Urinary bladder (tissue), 3 donors: ENCODE measurements at regions not wholly inside any gene's neighbourhood (a gene's known extent, or its start where the extent isn't known, plus 50 kb on each side); places are given as distances from the start of the nearest gene placed in this dataset.
"Not testable (repeated sequence)": the region's sequence is repeated elsewhere in the genome, so short reads cannot be mapped to it uniquely, and the experiment has no call there.

ENCODE experiments used
- DNase-seq: peaks from one replicate; pipeline ENCODE4 v3.0.0-alpha.2; 2015; ENCODE audit errors: extremely low spot score
- H3K27ac ChIP-seq: one replicate; pipeline ENCODE4 v1.5.1; 2013; ENCODE audit warnings: low read depth, mild to moderate bottlenecking, moderate library complexity
- H3K36me3 ChIP-seq: one replicate; pipeline ENCODE4 v1.6.1; 2013; ENCODE audit warnings: mild to moderate bottlenecking, moderate library complexity; ENCODE audit not compliant: insufficient read depth
- H3K4me1 ChIP-seq: one replicate; pipeline ENCODE4 v1.6.1; 2013; ENCODE audit warnings: mild to moderate bottlenecking, moderate library complexity; ENCODE audit not compliant: insufficient read depth
- H3K4me3 ChIP-seq: one replicate; pipeline ENCODE4 v1.5.1; 2013; ENCODE audit warnings: low read depth, low read length
- WGBS: extraction: QIAGEN DNeasy Blood & Tissue Kit; methylation state at CpG from one replicate; pipeline ENCODE4 v1.1.7; 2013; 5-methylcytosine and 5-hydroxymethylcytosine counted together
- donor health status: healthy with polysubstance abuse.
- donor health status: healthy.

DNA sequence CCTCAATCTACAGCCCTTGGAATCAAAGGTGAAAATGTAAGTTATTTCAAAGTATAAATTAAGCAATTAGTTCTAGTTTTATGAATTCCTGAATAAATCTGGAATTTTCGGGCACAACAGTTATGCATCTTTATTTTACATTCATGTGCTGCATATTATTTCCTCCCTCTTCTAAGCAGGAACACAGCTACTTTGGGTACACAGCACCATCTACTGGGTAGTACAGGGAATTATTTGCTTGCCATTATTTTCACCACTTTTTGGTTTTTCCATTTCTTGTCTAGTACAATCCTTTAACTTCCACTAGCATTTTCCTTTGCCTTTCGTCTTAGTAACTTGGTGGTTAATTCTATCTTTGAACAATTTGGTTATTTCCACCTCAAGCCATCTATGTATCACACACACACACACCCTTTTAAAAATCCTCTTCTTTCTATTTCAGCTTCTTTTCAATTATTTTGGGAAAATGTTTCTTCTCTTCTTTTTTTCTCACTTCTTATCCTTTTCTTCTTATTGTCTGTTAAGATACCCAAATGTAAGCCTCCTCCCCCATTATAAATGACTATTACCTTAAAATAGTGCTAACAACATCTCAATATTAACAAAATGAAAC lies 451.0 kb downstream of the MFSD1 start:
- DNase-seq, result no peak
- Histone ChIP-seq H3K4me3 (no peak overlapping the region), H3K4me1 (no peaks in the 10 kb centered on the region), H3K36me3 (no peaks in the 10 kb centered on the region), H3K27ac (no peak overlapping the region)
- 36% methylated on average over 2 of the region's 2 CpGs for WGBS

DNA sequence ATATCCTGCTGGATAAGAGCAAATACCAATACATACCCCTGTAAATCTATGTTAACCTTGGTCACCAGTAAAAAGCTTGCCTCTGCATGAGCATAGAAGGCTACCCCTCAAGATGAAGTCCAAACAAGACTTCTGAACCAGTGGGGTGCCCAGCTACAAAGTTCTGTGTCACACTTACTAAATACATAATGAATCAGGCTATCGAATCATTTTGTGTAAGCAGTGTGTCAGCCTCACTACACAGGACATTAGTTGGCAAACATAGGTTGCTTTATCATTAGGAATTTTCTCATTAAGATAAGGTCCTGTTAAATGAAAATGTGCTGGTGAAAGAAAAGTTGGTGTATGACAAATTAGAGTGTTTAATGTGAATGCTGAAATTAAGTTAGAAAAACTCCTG lies 452.0 kb downstream of the MFSD1 start:
- Histone ChIP-seq H3K4me1 (no peaks in the 10 kb centered on the region), H3K4me3 (no peak overlapping the region), H3K27ac (no peak overlapping the region), H3K36me3 (no peaks in the 10 kb centered on the region)
- 40% methylated on average over 1 of the region's 1 CpG for WGBS
- DNase-seq, result no peak

- 83% methylated on average over 4 of the region's 4 CpGs for WGBS
- no peak for DNase-seq
Observed at GRCh38 chr3:159257954-159258353, 456.1 kb downstream of the MFSD1 start.

GRCh38 chr3:159258934-159259333 lies 457.1 kb downstream of the MFSD1 start:
- Histone ChIP-seq H3K27ac (no peak overlapping the region), H3K4me3 (no peak overlapping the region), H3K36me3 (no peaks in the 10 kb centered on the region), H3K4me1 (no peaks in the 10 kb centered on the region)
- DNase-seq, result no peak
- 61% methylated on average over 2 of the region's 2 CpGs for WGBS

More at GRCh38 chr3:159257954-159258353, 456.1 kb downstream of the MFSD1 start:
- no peaks in the 10 kb centered on the region for H3K36me3 ChIP-seq
- H3K4me1 ChIP-seq, result no peaks in the 10 kb centered on the region
- H3K27ac ChIP-seq, result no peak overlapping the region
- no peak overlapping the region for H3K4me3 ChIP-seq

GRCh38 chr3:159260049-159260662 lies 458.3 kb downstream of the MFSD1 start:
- no peaks in the 10 kb centered on the region for H3K4me1 ChIP-seq
- H3K36me3 ChIP-seq, result no peaks in the 10 kb centered on the region
- 20% methylated on average over 5 of the region's 5 CpGs for WGBS
- H3K27ac ChIP-seq, result no peak overlapping the region
- no peak overlapping the region for H3K4me3 ChIP-seq
- DNase-seq, result no peak

DNA sequence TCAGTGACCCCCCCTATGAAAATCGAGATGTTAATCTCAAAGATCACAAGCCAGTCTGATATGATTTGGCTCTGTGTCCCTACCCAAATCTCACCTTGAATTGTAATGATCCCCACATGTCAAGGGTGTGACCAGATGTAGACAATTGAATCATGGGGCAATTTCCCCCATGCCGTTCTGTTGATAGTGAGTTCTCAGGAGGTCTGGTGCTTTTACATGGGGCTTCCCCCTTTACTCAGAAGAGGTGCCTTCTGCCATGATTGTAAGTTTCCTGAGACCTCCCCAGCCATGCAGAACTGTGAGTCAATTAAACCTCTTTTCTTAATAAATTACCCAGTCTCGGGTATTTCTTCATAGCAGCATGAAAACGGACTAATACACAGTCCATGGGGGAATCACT lies 459.5 kb downstream of the MFSD1 start:
- not testable (repeated sequence) for DNase-seq, H3K4me3 ChIP-seq, H3K27ac ChIP-seq, H3K36me3 ChIP-seq, H3K4me1 ChIP-seq
- 59% methylated on average over 4 of the region's 4 CpGs for WGBS

GRCh38 chr3:159263750-159264553 lies 462.1 kb downstream of the MFSD1 start:
- Histone ChIP-seq H3K4me1 (no peaks in the 10 kb centered on the region), H3K36me3 (no peaks in the 10 kb centered on the region), H3K4me3 (no peak overlapping the region), H3K27ac (no peak overlapping the region)
- DNase-seq, result no peak
- 21% methylated on average over 6 of the region's 6 CpGs for WGBS

GRCh38 chr3:159265705-159266104 lies 463.9 kb downstream of the MFSD1 start:
- WGBS, result 53% methylated on average over 2 of the region's 2 CpGs
- Histone ChIP-seq H3K4me1 (no peaks in the 10 kb centered on the region), H3K4me3 (no peak overlapping the region), H3K27ac (no peak overlapping the region), H3K36me3 (no peaks in the 10 kb centered on the region)
- DNase-seq, result no peak

DNA sequence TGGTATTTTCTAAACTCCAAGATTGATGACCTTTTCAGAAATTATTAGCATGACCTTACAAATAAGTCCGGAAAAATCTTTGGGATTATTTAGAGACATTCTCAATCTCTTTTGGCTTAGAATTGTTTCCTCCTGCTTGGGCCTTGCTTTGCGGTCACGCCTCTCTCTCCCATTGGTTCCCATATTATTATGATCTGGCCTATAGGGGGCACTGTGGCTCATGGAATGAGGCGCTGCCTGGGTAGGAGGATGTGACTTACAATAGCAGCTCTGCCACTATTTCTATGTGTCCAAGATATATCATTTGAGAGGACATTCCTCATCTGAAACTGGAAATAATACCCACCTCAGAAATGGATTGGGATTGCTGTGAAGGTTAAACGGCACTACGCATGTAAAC lies 464.9 kb downstream of the MFSD1 start:
- DNase-seq, result no peak
- WGBS, result 72% methylated on average over 6 of the region's 6 CpGs
- Histone ChIP-seq H3K36me3 (no peaks in the 10 kb centered on the region), H3K4me3 (no peak overlapping the region), H3K27ac (no peak overlapping the region), H3K4me1 (no peaks in the 10 kb centered on the region)

GRCh38 chr3:159271799-159272512 lies 470.1 kb downstream of the MFSD1 start:
- DNase-seq, result no peak
- H3K4me3 ChIP-seq, result no peak overlapping the region
- WGBS, result 85% methylated on average over 2 of the region's 2 CpGs
- no peaks in the 10 kb centered on the region for H3K4me1 ChIP-seq
- no peaks in the 10 kb centered on the region for H3K36me3 ChIP-seq
- no peak overlapping the region for H3K27ac ChIP-seq

DNA sequence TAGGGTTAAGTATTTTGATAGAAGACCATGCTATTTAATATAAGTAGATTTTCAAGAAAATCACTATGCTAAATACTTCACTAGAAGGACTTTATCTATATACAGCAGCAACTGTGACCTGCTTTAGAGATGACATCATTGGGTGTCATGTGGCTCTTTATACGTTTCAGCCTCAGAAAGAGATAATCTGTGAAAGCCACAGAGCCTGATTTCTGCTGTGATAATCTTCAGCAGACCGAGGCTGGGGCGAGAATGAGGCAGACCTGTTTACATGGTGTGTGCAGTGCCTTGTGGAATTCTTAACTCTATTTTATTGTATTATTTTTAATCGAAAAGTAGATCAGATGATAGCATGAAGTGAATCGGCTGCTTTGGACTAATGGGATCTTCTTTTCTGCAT lies 471.2 kb downstream of the MFSD1 start:
- Histone ChIP-seq H3K27ac (no peak overlapping the region), H3K4me3 (no peak overlapping the region), H3K36me3 (no peaks in the 10 kb centered on the region), H3K4me1 (no peaks in the 10 kb centered on the region)
- no peak for DNase-seq
- 49% methylated on average over 5 of the region's 5 CpGs for WGBS

DNA sequence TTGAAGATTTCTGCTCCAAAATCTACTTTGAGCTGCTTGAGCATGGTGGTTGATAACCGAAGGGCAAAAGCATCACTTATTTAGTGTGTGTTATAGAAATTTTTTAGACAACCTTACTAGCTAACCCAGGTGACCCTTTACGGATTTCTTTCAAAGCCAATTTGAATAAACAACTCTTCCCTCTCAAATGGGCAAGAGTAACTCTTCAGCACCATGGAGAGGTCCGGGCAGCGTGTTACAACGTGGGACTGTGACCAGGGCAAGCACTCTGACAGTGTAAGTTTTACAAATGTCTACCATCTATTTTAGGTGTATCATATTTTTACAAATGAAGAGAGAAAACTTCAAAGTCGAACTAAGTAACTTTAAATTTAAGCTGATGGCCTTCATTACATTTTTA lies 471.8 kb downstream of the MFSD1 start:
- WGBS, result 8% methylated on average over 6 of the region's 6 CpGs
- H3K4me1 ChIP-seq, result no peaks in the 10 kb centered on the region
- peak; percentile 40 for DNase-seq
- no peaks in the 10 kb centered on the region for H3K36me3 ChIP-seq
- H3K27ac ChIP-seq, result no peak overlapping the region
- no peak overlapping the region for H3K4me3 ChIP-seq

GRCh38 chr3:159275741-159276140 lies 473.9 kb downstream of the MFSD1 start:
- 61% methylated on average over 1 of the region's 1 CpG for WGBS

More at GRCh38 chr3:159275741-159276140, 473.9 kb downstream of the MFSD1 start:
- Histone ChIP-seq H3K4me3 (no peak overlapping the region), H3K27ac (no peak overlapping the region), H3K36me3 (no peaks in the 10 kb centered on the region), H3K4me1 (no peaks in the 10 kb centered on the region)
- DNase-seq, result no peak
